Testis (tissue), 2 donors: ENCODE measurements at regions not wholly inside any gene's neighbourhood (a gene's known extent, or its start where the extent isn't known, plus 50 kb on each side); places are given as distances from the start of the nearest gene placed in this dataset.

ENCODE experiments used
- DNase-seq: peaks from one replicate; pipeline ENCODE4 v3.0.0-alpha.2; 2019
- H3K27ac ChIP-seq, 2 donors: fragments of 200-600 bp; sonication (generic); one replicate each; pipeline ENCODE4 v1.5.1; 2019
- H3K27me3 ChIP-seq: fragments of 200-600 bp; sonication (generic); one replicate; pipeline ENCODE4 v1.5.1; 2019
- H3K36me3 ChIP-seq: fragments of 200-600 bp; sonication (generic); one replicate; pipeline ENCODE4 v1.5.1; 2017; ENCODE audit warnings: low read depth; ENCODE audit errors: missing control alignments
- H3K4me1 ChIP-seq: fragments of 200-600 bp; sonication (generic); one replicate; pipeline ENCODE4 v1.5.1; 2019
- H3K4me3 ChIP-seq, 2 donors: fragments of 200-600 bp; sonication (generic); one replicate each; pipeline ENCODE4 v1.5.1; 2017 to 2019
- H3K9me3 ChIP-seq: fragments of 200-600 bp; sonication (generic); one replicate; pipeline ENCODE4 v1.5.1; 2017
- POLR2A ChIP-seq: fragments of 450-650 bp; IDR thresholded peaks from one replicate; pipeline ENCODE4 v1.6.1; 2017; ENCODE audit warnings: antibody characterized with exemption, mild to moderate bottlenecking, moderate library complexity
- WGBS, 2 donors: methylation state at CpG; one replicate each; pipeline ENCODE4 v1.1.5; 2018; 5-methylcytosine and 5-hydroxymethylcytosine counted together
- intact Hi-C: fragments of 100-400 bp; cut with DNase I; formaldehyde crosslinking; loops from one replicate; pipeline ENCODE4 v1.15.1; 2023; ENCODE audit warnings: low total_unique reads
- TF ChIP-seq, protein P1 (sequence below), 3 experiments: fragments of 450-650 bp in 2 of 3; fragments of 200-600 bp in 1 of 3; sonication (generic) in 1 of 3; IDR thresholded peaks; one replicate each; pipeline ENCODE4 v1.5.1; 2016 to 2019; ENCODE audit warnings: antibody characterized with exemption in 3 of 3, mild to moderate bottlenecking in 2 of 3, moderate library complexity in 1 of 3

DNA sequence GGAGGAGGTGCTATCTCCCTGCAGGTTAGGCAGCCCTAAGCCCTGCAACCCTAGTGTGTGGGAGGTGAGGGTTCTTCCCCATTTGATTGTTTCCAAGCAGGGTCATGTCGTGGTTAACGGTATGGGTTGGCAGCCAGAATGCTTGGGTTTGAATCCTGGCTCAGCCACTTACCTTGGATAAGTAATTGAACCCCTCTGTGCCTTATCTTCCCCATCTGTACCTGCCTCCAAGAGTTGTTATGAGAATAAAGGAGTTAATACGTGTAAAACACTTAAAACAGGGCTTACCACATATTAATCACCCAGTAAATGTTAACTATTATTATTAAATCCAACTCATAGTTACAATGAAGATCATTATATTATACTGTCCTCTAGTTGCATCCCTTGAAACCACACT lies 52.2 kb upstream of the SPATA31E1 start:
- intact Hi-C loops = no loop called here
- Histone ChIP-seq H3K36me3 (no peaks in the 10 kb centered on the region), H3K4me3 (no peak overlapping the region), H3K27ac (no peak overlapping the region), H3K27me3 (no peaks in the 10 kb centered on the region), H3K9me3 (no peaks in the 10 kb centered on the region), H3K4me1 (no peaks in the 10 kb centered on the region)
- TF ChIP-seq, protein P1, sequence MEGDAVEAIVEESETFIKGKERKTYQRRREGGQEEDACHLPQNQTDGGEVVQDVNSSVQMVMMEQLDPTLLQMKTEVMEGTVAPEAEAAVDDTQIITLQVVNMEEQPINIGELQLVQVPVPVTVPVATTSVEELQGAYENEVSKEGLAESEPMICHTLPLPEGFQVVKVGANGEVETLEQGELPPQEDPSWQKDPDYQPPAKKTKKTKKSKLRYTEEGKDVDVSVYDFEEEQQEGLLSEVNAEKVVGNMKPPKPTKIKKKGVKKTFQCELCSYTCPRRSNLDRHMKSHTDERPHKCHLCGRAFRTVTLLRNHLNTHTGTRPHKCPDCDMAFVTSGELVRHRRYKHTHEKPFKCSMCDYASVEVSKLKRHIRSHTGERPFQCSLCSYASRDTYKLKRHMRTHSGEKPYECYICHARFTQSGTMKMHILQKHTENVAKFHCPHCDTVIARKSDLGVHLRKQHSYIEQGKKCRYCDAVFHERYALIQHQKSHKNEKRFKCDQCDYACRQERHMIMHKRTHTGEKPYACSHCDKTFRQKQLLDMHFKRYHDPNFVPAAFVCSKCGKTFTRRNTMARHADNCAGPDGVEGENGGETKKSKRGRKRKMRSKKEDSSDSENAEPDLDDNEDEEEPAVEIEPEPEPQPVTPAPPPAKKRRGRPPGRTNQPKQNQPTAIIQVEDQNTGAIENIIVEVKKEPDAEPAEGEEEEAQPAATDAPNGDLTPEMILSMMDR (IDR thresholded peaks at IDR 0.05) = no peak
- TF ChIP-seq POLR2A = no peak
- DNase-seq = no peak
- WGBS, 2 donors = 50 to 59% methylated on average over 3 of the region's 3 CpGs

DNA sequence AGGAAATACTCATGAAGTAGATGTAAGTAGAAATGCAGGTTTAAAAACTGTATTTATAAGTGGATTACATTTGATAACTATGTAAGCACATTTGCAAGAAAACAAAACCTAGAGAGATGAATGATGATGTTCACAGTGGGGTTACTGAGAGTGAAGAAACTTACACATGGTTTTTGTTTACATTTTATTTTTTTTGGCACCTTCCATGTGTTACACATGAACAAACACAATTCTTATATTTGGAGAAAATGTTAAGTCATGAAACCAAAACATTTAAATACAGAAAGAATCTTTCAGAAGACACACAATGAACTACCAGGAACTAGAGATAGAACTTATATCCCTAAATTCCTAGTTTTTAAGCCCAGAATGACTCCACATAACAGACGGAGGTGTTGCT lies 51.5 kb upstream of the SPATA31E1 start:
- TF ChIP-seq POLR2A = no peak
- TF ChIP-seq, protein P1 (IDR thresholded peaks at IDR 0.05) = no peak
- Histone ChIP-seq H3K4me1 (no peaks in the 10 kb centered on the region), H3K9me3 (no peaks in the 10 kb centered on the region), H3K27me3 (no peaks in the 10 kb centered on the region), H3K27ac (no peak overlapping the region), H3K4me3 (no peak overlapping the region), H3K36me3 (no peaks in the 10 kb centered on the region)
- intact Hi-C loops = no loop called here
- DNase-seq = no peak
- 94% methylated on average over 1 of the region's 1 CpG for WGBS, 2 donors
